ENCODE measurements at regions not wholly inside any gene's neighbourhood (a gene's known extent, or its start where the extent isn't known, plus 50 kb on each side); places are given as distances from the start of the nearest gene placed in this dataset.

DNA sequence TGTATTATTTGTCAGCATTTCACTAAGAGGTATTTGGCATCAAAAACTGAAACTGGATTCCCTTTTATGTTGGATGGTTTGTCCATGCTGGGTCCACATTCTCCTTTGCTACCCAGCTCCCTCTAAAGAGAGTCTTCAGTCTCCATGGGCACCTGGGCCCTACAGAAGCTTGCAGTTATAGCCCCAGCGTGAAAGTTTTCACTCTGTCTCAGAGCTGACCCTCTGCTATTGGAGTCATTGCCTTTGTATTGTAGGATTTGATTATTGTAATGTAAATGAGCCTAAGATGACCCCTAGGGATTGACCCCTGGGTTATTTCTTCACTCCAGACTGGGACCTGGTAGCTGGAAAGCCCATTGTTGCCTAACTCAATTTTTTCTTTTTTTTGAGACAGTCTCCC is 1026.5 kb upstream of the EEF2KMT start (continued):
- TF ChIP-seq ZNF274 (IDR thresholded peaks at IDR 0.05; ENCODE audit: low read depth, low read length) (no peak), RAD21 (IDR thresholded peaks at IDR 0.05; ENCODE audit: low read depth) (no peak), ELF1 (IDR thresholded peaks at IDR 0.05; ENCODE audit: borderline replicate concordance, low read depth) (no peak), CBX3 (IDR thresholded peaks at IDR 0.05; ENCODE audit: low read depth) (no peak), POLR2A (IDR thresholded peaks at IDR 0.05; ENCODE audit: borderline replicate concordance, extremely low read depth, insufficient read depth, insufficient read length) (no peak), EGR1 (IDR thresholded peaks at IDR 0.05; ENCODE audit: low read depth) (no peak)
- TF ChIP-seq, protein P1, sequence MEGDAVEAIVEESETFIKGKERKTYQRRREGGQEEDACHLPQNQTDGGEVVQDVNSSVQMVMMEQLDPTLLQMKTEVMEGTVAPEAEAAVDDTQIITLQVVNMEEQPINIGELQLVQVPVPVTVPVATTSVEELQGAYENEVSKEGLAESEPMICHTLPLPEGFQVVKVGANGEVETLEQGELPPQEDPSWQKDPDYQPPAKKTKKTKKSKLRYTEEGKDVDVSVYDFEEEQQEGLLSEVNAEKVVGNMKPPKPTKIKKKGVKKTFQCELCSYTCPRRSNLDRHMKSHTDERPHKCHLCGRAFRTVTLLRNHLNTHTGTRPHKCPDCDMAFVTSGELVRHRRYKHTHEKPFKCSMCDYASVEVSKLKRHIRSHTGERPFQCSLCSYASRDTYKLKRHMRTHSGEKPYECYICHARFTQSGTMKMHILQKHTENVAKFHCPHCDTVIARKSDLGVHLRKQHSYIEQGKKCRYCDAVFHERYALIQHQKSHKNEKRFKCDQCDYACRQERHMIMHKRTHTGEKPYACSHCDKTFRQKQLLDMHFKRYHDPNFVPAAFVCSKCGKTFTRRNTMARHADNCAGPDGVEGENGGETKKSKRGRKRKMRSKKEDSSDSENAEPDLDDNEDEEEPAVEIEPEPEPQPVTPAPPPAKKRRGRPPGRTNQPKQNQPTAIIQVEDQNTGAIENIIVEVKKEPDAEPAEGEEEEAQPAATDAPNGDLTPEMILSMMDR (IDR thresholded peaks at IDR 0.05 in 2 of 3, conservative IDR thresholded peaks at IDR 0.05 in 1 of 3; ENCODE audit: borderline replicate concordance in 1 of 3, insufficient read depth in 1 of 3, low read depth in 2 of 3, low read length in 2 of 3): no peak

DNA sequence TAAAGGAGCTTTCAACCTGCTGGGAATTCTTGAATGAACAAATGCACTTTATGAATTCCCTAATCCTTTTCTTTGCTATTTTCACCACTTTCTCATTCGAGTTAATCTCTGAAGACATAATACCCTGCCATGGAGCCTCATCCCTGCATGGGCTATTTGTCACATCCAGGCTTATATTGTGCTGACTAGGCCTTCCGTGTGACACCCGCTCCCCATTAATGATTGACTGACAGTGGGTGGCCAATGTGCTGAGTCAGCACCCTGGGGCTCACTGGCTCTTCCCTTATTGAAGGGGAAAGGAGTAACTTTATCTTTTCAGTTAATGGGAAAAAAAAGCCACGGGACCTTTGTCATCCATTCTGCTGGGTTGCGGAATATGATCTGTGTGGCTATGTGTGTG is 1024.8 kb upstream of the EEF2KMT start:
- H3K27ac ChIP-seq (ENCODE audit: low read depth, low read length): no peak overlapping the region
- H3K9me3 ChIP-seq (ENCODE audit: control insufficient read depth in 1 of 2, insufficient read depth in 1 of 2, low read depth in 1 of 2, low read length in 2 of 2): peaks cover 0 to 5% of the 10 kb centered on the region in 2 experiments; a peak in 2 of 4 replicates
- RAD21 ChIA-PET (ENCODE audit: low non-redundant PET in 1 of 2, low total read pairs in 2 of 2, uncharacterized antibody in 2 of 2, unreplicated experiment in 2 of 2): no interaction called here
- intact Hi-C loops (cut with micrococcal nuclease): no loop called here
- no peaks in the 10 kb centered on the region for H3K9me2 ChIP-seq (ENCODE audit: insufficient read depth)
- no peaks in the 10 kb centered on the region for H3K4me1 ChIP-seq (ENCODE audit: control insufficient read depth in 1 of 2, insufficient read depth in 2 of 2, low read length in 2 of 2)
- H3K79me2 ChIP-seq (ENCODE audit: insufficient read depth, low read length): no peaks in the 10 kb centered on the region
- CTCF ChIA-PET: no interaction called here
- no peak overlapping the region for H3K4me3 ChIP-seq (replicated peaks in 1 of 2; ENCODE audit: low read depth in 1 of 2, low read length in 2 of 2)
- H3K9ac ChIP-seq (ENCODE audit: low read length): no peak overlapping the region
- no peak overlapping the region for H2AFZ ChIP-seq (ENCODE audit: low read depth, low read length, poor library complexity, severe bottlenecking)
- no peak for ATAC-seq
- H4K20me1 ChIP-seq (ENCODE audit: insufficient read depth): no peaks in the 10 kb centered on the region
- no peak overlapping the region for H3K4me2 ChIP-seq (ENCODE audit: low read length)
- no peaks in the 10 kb centered on the region for H3K36me3 ChIP-seq (ENCODE audit: control insufficient read depth in 1 of 2, insufficient read depth in 2 of 2, low read length in 2 of 2)
- H3K27me3 ChIP-seq (ENCODE audit: insufficient read depth, low read length): no peaks in the 10 kb centered on the region
- no TSS peak for BruUV-seq (replicated peaks)
- POLR2A ChIA-PET: no interaction called here
- DNase-seq (ENCODE audit: low read depth, low spot score): no peak
- TF ChIP-seq ELF1 (IDR thresholded peaks at IDR 0.05; ENCODE audit: borderline replicate concordance, low read depth): no peak
- TF ChIP-seq EGR1 (IDR thresholded peaks at IDR 0.05; ENCODE audit: low read depth): no peak
- TF ChIP-seq, protein P2, sequence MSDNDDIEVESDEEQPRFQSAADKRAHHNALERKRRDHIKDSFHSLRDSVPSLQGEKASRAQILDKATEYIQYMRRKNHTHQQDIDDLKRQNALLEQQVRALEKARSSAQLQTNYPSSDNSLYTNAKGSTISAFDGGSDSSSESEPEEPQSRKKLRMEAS (IDR thresholded peaks at IDR 0.05): no peak
